Activated T-helper 1 cell treated with anti-CD3 and anti-CD28 coated beads, Interleukin-12 subunit alpha, Interleukin-12 subunit beta, Interleukin-2, Interleukin-4 antibody, amounts not matched to agents 30 ng/mL and 10 ng/mL and 1 ng/mL, durations not matched to agents 14 hours and 24 hours and 36 hours (primary cell): ENCODE measurements at regions not wholly inside any gene's neighbourhood (a gene's known extent, or its start where the extent isn't known, plus 50 kb on each side); places are given as distances from the start of the nearest gene placed in this dataset.

ENCODE experiments used
- DNase-seq: peaks from one replicate; pipeline ENCODE4 v3.0.0; 2021; ENCODE audit warnings: low spot score
- H3K27ac Mint-ChIP-seq: one replicate; pipeline ENCODE4 v1.8.0; 2021; ENCODE audit warnings: mild to moderate bottlenecking, mixed read lengths
- H3K27me3 Mint-ChIP-seq: one replicate; pipeline ENCODE4 v1.8.0; 2022; ENCODE audit warnings: mild to moderate bottlenecking, moderate library complexity, mixed read lengths; ENCODE audit not compliant: insufficient read depth
- H3K36me3 Mint-ChIP-seq: one replicate; pipeline ENCODE4 v1.8.0; 2021; ENCODE audit warnings: low read depth, mixed read lengths
- H3K4me1 Mint-ChIP-seq: one replicate; pipeline ENCODE4 v1.8.0; 2021; ENCODE audit warnings: low read depth, mixed read lengths
- H3K4me3 Mint-ChIP-seq: one replicate; pipeline ENCODE4 v1.8.0; 2021; ENCODE audit warnings: mild to moderate bottlenecking, moderate library complexity, mixed read lengths
- H3K9me3 Mint-ChIP-seq: one replicate; pipeline ENCODE4 v1.8.0; 2021; ENCODE audit warnings: mixed read lengths
- intact Hi-C: fragments of 100-400 bp; cut with micrococcal nuclease; formaldehyde crosslinking; loops from one replicate; pipeline ENCODE4 v1.15.1; 2024

DNA sequence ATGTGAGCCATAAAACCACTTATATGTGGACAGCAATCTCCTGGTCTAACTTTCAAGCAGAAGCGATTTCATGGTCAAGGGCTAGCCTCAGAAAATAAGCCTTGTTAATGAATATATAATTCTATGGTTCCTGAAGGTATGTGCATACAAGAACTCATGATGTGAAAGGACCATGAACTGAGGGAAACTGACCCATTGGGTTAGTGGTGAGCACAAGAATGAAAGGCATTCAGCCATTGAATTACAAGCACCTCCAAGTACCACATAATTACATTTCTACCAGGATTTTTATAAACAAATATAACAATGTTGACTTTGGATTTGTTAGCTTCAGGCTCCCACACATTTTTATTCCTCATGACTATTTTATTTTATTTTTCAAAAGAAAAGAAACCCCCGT lies 459.0 kb downstream of the TLE4 start:
- Mint-ChIP-seq H3K36me3 (no peaks in the 10 kb centered on the region), H3K27ac (no peak overlapping the region), H3K9me3 (no peaks in the 10 kb centered on the region), H3K4me1 (no peaks in the 10 kb centered on the region), H3K27me3 (peaks cover 1% of the 10 kb centered on the region), H3K4me3 (no peak overlapping the region)
- no peak for DNase-seq
- intact Hi-C loops = no loop called here

DNA sequence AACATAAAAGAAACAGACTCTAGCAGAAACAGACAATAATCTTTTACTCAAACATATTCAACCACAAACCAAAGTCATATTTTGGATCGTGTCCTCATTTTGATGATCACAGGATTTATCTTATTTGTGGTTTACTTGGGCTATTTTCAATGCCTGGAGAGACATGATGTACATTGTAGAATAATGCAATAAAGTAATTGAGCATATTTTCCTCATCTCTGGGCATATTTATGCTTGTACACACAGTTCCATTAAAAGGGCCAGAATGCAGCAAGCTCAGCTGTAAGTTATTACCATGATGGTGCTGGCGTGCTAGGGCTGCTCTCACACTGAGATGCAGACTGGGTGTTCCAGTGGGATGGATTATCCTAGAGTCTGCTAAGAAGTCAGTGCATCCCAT lies 456.7 kb downstream of the TLE4 start:
- Mint-ChIP-seq H3K27me3 (no peaks in the 10 kb centered on the region), H3K4me1 (no peaks in the 10 kb centered on the region), H3K27ac (no peak overlapping the region), H3K9me3 (no peaks in the 10 kb centered on the region), H3K4me3 (no peak overlapping the region), H3K36me3 (no peaks in the 10 kb centered on the region)
- DNase-seq = no peak
- intact Hi-C loops = no loop called here

DNA sequence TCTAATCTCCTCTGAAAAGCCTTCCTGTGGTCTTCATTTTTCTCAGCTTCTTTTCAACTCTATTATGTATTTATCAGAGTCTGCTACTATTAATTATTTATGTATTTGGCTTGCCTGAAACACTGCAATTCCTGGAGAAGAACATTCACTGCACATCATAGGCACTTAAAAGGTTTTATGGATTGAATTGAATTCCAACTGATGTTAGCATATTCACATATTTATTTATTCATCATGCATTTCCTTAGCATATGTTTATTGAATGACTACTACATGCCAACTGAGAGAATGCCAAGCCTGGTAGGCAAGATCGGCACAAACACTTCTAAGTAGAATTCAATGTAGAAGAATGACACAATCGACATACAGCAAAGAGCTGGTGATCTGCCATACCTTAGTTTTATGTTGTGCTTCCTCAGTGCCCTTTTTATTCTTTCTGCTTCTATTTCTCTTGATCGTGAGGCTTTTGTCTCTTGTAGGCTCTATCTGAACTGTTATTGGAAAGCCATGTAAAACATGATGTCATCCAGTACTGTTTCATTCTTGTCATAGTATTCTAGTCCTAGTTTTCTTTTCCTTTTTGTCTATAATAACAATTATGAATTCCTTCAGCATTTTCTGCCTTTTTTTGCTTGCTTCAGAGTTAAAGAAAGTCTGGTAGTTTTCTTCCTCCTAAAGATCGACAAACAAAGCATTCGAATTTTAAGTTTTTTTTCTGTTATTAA lies 454.2 kb downstream of the TLE4 start:
- intact Hi-C loops = no loop called here
- no peaks in the 10 kb centered on the region for H3K27me3 Mint-ChIP-seq

DNA sequence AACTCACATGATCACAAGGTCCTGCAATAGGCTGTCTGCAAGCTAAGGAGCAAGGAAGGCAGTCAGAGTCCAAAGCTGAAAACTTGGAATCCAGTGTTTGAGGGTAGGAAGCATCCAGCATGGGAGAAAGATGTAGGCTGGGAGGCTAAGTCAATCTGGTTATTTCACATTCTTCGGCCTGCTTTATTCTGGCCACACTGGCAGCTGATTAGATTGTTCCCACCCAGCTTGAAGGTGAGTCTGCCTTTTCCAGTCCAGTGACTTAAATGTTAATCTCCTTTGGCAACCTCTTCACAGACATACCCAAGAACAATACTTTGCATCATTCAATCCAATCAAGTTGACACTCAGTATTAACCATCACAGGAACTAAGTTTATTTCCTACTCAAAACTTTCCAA lies 453.4 kb downstream of the TLE4 start:
- Mint-ChIP-seq H3K9me3 (no peaks in the 10 kb centered on the region), H3K27ac (no peak overlapping the region), H3K36me3 (no peaks in the 10 kb centered on the region), H3K4me1 (no peaks in the 10 kb centered on the region), H3K27me3 (no peaks in the 10 kb centered on the region), H3K4me3 (no peak overlapping the region)
- intact Hi-C loops = no loop called here
- DNase-seq = no peak

More for the DNA sequence above, 454.2 kb downstream of the TLE4 start:
- no peak for DNase-seq
- H3K4me3 Mint-ChIP-seq = no peak overlapping the region
- H3K27ac Mint-ChIP-seq = no peak overlapping the region
- no peaks in the 10 kb centered on the region for H3K36me3 Mint-ChIP-seq
- no peaks in the 10 kb centered on the region for H3K4me1 Mint-ChIP-seq
- H3K9me3 Mint-ChIP-seq = no peaks in the 10 kb centered on the region

DNA sequence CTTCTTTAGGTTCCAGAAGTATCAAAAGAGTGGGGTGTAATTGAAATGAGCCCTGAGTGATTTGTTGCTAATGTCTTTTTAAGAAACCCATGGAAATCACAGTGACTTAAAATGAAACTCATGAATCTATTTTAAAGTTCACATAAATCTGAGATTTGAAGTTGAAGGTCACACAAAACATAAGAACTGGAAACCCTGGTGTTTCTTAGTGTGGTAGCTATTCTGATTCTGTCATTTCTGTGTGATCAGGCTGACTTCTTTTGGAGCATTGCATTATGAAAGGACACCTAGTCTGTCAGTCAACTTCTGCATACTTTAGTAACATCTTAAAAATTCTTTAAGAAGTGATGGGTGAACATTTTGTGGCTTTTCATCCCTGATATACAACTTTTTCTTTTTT lies 448.8 kb downstream of the TLE4 start:
- Mint-ChIP-seq H3K4me3 (no peak overlapping the region), H3K4me1 (no peaks in the 10 kb centered on the region), H3K27me3 (no peaks in the 10 kb centered on the region), H3K36me3 (no peaks in the 10 kb centered on the region), H3K9me3 (no peaks in the 10 kb centered on the region), H3K27ac (no peak overlapping the region)
- DNase-seq = no peak
- intact Hi-C loops = no loop called here

DNA sequence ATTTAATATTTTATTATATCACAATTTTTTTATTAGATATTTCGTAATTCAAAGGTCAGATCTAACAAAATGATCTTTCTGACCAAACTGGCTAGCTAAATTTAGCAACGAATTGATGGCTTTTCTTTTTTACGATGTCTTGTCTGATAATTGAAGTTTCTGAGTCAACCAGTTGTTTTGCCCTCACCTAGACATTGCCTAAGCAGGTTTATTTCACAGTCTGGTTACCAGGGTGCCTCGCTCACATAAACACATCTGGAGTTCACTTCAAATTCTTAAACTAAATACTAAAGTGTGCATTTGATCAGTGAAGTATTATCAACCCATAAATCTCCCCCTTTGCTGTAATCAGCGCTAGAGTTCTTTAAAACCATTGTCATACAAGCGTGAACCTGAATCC lies 448.3 kb downstream of the TLE4 start:
- Mint-ChIP-seq H3K36me3 (no peaks in the 10 kb centered on the region), H3K4me3 (no peak overlapping the region), H3K27me3 (no peaks in the 10 kb centered on the region)

DNA sequence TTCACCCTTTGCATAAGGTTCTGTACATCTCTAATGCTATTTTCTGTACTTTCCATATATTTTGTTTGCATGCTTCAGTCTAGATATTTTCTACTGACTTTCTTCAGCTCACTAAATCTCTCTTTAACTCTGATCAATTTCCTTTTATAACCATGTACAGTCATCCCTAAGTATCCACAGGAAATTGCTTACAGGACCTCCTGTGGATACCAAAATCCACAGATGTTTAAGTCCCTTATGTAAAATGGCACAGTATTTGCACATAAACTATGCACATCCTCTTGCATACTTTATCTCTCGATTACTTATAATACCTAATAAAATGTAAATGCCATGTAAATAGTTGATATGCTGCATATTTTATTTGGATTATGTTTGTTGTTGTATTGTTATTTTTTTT lies 442.1 kb downstream of the TLE4 start:
- Mint-ChIP-seq H3K27me3 (peaks cover 2% of the 10 kb centered on the region), H3K4me3 (no peak overlapping the region), H3K9me3 (no peaks in the 10 kb centered on the region), H3K4me1 (no peaks in the 10 kb centered on the region), H3K36me3 (no peaks in the 10 kb centered on the region), H3K27ac (no peak overlapping the region)
- DNase-seq = no peak
- intact Hi-C loops = no loop called here

More for the DNA sequence above, 448.3 kb downstream of the TLE4 start:
- no peaks in the 10 kb centered on the region for H3K9me3 Mint-ChIP-seq
- intact Hi-C loops = no loop called here
- no peaks in the 10 kb centered on the region for H3K4me1 Mint-ChIP-seq
- H3K27ac Mint-ChIP-seq = no peak overlapping the region
- DNase-seq = no peak

DNA sequence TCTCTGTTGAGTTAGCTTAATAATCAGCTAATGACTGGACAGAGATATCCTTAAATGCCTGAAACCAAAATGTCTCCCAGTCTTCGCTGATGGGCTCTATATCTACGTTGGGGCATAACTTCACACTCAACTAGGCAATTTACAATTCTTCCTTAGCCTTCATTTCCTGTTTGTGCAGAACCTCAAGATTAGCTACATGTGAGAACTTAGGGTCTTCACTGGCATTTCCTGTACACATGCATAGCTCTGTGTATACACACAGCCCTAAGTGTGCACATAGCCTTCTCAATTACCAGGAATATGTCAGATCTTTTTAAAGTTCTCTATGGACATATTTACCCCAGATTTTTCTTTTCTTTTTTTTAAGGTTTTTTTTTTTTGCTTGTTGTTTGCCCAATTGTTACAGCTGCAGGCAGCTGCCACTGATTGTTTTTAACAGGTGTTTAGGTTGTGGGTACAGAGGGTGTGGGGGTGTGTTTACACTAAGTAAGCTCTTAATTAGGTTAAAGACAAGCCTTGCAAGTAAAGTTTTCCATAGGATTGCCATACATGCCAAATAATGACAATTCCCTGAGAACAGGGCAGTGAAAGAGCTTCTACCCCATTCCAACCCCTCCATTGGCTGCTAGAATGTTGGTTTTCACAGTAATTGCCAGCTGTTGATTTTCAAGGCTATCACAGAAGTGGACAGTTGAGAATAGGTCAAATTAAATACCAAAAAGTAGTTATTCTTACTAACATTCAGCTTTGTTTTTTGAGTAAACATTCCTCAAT lies 441.0 kb downstream of the TLE4 start:
- Mint-ChIP-seq H3K4me1 (no peaks in the 10 kb centered on the region), H3K4me3 (no peak overlapping the region), H3K27ac (no peak overlapping the region), H3K9me3 (no peaks in the 10 kb centered on the region), H3K27me3 (peaks cover 2% of the 10 kb centered on the region), H3K36me3 (no peaks in the 10 kb centered on the region)
- intact Hi-C loops = no loop called here
- no peak for DNase-seq

DNA sequence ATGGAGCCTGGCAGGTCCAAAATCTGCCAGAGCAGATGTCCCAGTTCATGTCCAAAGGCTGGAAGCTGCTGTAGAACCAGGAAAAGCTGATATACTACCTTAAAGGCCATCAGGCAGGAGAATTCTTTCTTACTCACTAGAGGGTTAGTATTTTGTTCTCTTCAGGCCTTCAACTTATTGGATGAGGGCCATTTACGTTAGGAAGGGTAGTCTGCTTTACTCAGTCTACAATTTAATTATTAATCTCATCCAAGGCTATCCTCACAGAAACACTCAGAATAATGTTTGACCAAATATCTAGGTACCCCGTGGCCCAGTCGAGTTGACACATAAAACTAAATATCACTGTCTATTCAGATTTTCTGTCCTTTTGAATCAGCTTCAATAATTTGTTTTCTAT lies 437.4 kb downstream of the TLE4 start:
- Mint-ChIP-seq H3K27ac (no peak overlapping the region), H3K27me3 (peaks cover 4% of the 10 kb centered on the region), H3K9me3 (no peaks in the 10 kb centered on the region), H3K4me3 (no peak overlapping the region), H3K4me1 (no peaks in the 10 kb centered on the region), H3K36me3 (no peaks in the 10 kb centered on the region)
- intact Hi-C loops = no loop called here
- DNase-seq = no peak

DNA sequence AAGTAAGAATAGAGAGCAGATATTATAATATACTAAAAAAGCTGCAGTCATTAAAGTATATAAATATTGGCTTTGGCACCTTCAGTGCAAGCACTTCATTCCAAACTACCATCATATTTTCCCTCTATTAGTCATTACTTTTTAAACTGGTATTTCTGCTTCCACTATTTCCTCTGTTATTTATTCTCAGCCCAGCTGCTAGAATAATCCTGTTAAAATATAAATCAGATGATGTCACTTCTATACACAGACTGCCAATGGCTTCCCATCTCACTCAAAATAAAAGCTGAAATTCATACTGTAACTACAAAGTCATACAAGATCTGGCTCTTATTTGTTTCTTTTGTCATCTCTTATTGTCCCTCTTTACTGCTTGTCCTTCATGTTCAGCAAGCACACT lies 432.9 kb downstream of the TLE4 start:
- peaks cover 2% of the 10 kb centered on the region for H3K27me3 Mint-ChIP-seq
- no peak overlapping the region for H3K27ac Mint-ChIP-seq
- H3K36me3 Mint-ChIP-seq = no peaks in the 10 kb centered on the region
- intact Hi-C loops = no loop called here
- no peaks in the 10 kb centered on the region for H3K9me3 Mint-ChIP-seq
- DNase-seq = no peak
- no peaks in the 10 kb centered on the region for H3K4me1 Mint-ChIP-seq
- H3K4me3 Mint-ChIP-seq = no peak overlapping the region

DNA sequence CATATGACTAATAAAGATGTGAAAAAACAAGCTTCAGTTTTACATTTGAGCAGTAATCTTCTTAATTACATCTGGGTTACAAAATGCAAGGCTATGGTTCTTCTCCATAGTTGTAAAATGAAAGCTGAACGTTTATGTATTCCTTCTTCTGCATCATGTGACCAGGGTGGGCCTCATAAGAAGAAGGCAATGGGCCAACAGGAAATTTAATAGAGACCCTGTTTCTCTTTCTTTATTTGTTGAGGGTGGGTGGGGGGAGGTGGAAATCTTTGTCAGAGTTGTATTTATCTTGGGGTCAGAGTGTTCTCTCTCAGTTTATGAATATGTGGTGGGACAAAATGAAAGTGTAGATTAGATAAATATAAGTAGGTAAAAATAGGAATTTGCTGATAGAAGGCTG lies 418.8 kb downstream of the TLE4 start:
- intact Hi-C loops = no loop called here
- no peak overlapping the region for H3K4me3 Mint-ChIP-seq

DNA sequence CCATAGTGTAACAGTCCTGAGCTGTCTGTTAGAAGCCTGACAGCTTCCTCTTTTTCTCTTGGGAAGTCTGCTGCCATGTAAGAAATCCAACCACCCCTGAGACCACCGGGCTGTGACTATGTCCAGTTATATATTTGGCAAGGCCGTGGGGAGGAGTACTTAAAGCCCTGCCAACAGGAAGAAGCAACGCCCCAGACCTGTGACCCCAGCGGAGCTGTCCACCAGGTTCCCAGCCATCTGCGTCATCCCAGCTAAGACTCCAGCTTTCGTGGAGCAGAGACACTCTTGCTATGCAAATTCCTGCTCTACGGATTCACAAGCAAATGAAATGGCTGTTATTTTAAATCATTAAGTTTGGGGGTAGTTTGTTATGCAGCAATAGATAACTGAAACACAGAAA lies 417.3 kb downstream of the TLE4 start:
- no peak overlapping the region for H3K4me3 Mint-ChIP-seq
- intact Hi-C loops = no loop called here
- no peaks in the 10 kb centered on the region for H3K4me1 Mint-ChIP-seq
- no peaks in the 10 kb centered on the region for H3K36me3 Mint-ChIP-seq
- H3K27ac Mint-ChIP-seq = no peak overlapping the region
- H3K27me3 Mint-ChIP-seq = no peaks in the 10 kb centered on the region
- H3K9me3 Mint-ChIP-seq = no peaks in the 10 kb centered on the region
- no peak for DNase-seq

More for the DNA sequence above, 418.8 kb downstream of the TLE4 start:
- H3K36me3 Mint-ChIP-seq = no peaks in the 10 kb centered on the region
- no peaks in the 10 kb centered on the region for H3K9me3 Mint-ChIP-seq
- H3K27ac Mint-ChIP-seq = no peak overlapping the region
- DNase-seq = no peak
- H3K27me3 Mint-ChIP-seq = no peaks in the 10 kb centered on the region
- H3K4me1 Mint-ChIP-seq = no peaks in the 10 kb centered on the region

DNA sequence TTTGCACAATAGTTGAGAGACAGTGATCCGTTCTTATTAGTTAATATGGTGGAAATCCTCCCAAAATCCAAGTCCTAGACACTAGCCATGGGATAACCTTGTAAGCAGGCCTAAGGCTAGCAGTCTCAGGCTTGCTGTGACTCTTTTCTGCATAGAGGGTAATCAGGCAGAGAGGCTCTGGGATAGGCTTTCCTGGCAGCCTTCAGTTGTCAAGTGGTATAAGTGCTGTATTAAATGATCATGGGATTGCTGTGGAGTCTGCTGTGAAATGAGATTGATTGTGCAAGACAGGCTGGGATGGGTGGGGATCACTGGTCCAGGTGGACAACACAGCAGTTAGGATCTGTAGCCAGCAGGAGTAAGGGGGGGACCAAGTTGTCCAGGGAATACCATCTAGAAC lies 416.4 kb downstream of the TLE4 start:
- no peak for DNase-seq
- Mint-ChIP-seq H3K4me3 (no peak overlapping the region), H3K9me3 (no peaks in the 10 kb centered on the region), H3K27ac (no peak overlapping the region), H3K4me1 (no peaks in the 10 kb centered on the region), H3K36me3 (no peaks in the 10 kb centered on the region), H3K27me3 (no peaks in the 10 kb centered on the region)
- intact Hi-C loops = no loop called here
